HG02885 (cell line): ENCODE measurements at regions not wholly inside any gene's neighbourhood (a gene's known extent, or its start where the extent isn't known, plus 50 kb on each side); places are given as distances from the start of the nearest gene placed in this dataset.
"Not testable (repeated sequence)": the region's sequence is repeated elsewhere in the genome, so short reads cannot be mapped to it uniquely, and the experiment has no call there.

Experiments used
- ATAC-seq: cut with Tn5 transposase; IDR thresholded peaks from one replicate; pipeline ENCODE4 v1.9.1; 2021; ENCODE audit warnings: mild to moderate bottlenecking; ENCODE audit not compliant: unreplicated experiment, poor library complexity

GRCh38 chr15:79492065-79492464, 59.9 kb downstream of the MINAR1 start:
- no peak for ATAC-seq

- ATAC-seq: no peak
Observed at GRCh38 chr15:79494384-79494909, 62.3 kb downstream of the MINAR1 start.

GRCh38 chr15:79494963-79495755, 63.0 kb downstream of the MINAR1 start:
- ATAC-seq: no peak

GRCh38 chr15:79495775-79496174, 63.6 kb downstream of the MINAR1 start:
- ATAC-seq: no peak

GRCh38 chr15:79496838-79497237, 64.7 kb downstream of the MINAR1 start:
- ATAC-seq: no peak

- no peak for ATAC-seq
Observed at GRCh38 chr15:79501086-79501485, 69.0 kb downstream of the MINAR1 start.

GRCh38 chr15:79505956-79506355, 73.8 kb downstream of the MINAR1 start:
- ATAC-seq: no peak

- not testable (repeated sequence) for ATAC-seq
Observed at GRCh38 chr15:79512844-79513243, 80.7 kb downstream of the MINAR1 start.

GRCh38 chr15:79513417-79513816, 81.3 kb downstream of the MINAR1 start:
- ATAC-seq: no peak

- ATAC-seq: no peak
Observed at GRCh38 chr15:79513940-79514339, 81.8 kb downstream of the MINAR1 start.

GRCh38 chr15:79515300-79516027, 83.3 kb downstream of the MINAR1 start:
- ATAC-seq: no peak

GRCh38 chr15:79516155-79516554, 84.0 kb downstream of the MINAR1 start:
- no peak for ATAC-seq

- no peak for ATAC-seq
Observed at GRCh38 chr15:79516646-79517045, 84.5 kb downstream of the MINAR1 start.

GRCh38 chr15:79519628-79520027, 87.5 kb downstream of the MINAR1 start:
- ATAC-seq: no peak

- ATAC-seq: no peak
Observed at GRCh38 chr15:79520654-79521053, 88.5 kb downstream of the MINAR1 start.

GRCh38 chr15:79522656-79523055, 90.5 kb downstream of the MINAR1 start:
- ATAC-seq: no peak

GRCh38 chr15:79523266-79523665, 91.1 kb downstream of the MINAR1 start:
- no peak for ATAC-seq

- ATAC-seq: no peak
Observed at GRCh38 chr15:79524531-79524930, 92.4 kb downstream of the MINAR1 start.

- no peak for ATAC-seq
Observed at GRCh38 chr15:79526376-79526775, 94.2 kb downstream of the MINAR1 start.

GRCh38 chr15:79527821-79528220, 95.7 kb downstream of the MINAR1 start:
- ATAC-seq: no peak

GRCh38 chr15:79529157-79529785, 97.1 kb downstream of the MINAR1 start:
- ATAC-seq: no peak
